ENCODE measurements at regions not wholly inside any gene's neighbourhood (a gene's known extent, or its start where the extent isn't known, plus 50 kb on each side); places are given as distances from the start of the nearest gene placed in this dataset.

- TF ChIP-seq POLR2AphosphoS5 (IDR thresholded peaks at IDR 0.05) (no peak), CTCF (IDR thresholded peaks at IDR 0.05) (no peak), EP300 (IDR thresholded peaks at IDR 0.05) (no peak)
Measured at GRCh38 chr9:108054131-108054630, 564.6 kb upstream of the KLF4 start.
